Panc1 (cell line): ENCODE measurements at regions not wholly inside any gene's neighbourhood (a gene's known extent, or its start where the extent isn't known, plus 50 kb on each side); places are given as distances from the start of the nearest gene placed in this dataset.

ENCODE experiments used
- ATAC-seq: fragments of 200-7000 bp; cut with Tn5 transposase; 2 replicates; pipeline ENCODE4 v1.9.1; 2020; ENCODE audit warnings: mild to moderate bottlenecking, moderate library complexity
- BruUV-seq: library from RNA; stranded (reverse); fragments of 400-500 nt; replicated peaks from 2 replicates; lab custom pipeline; 2021; lab: Mats Ljungman, UMichigan
- CTCF ChIA-PET: fragments of 300-600 bp; sonication (Branson Sonifier 250); formaldehyde crosslinking; loops from one replicate; lab custom pipeline; 2022; ENCODE audit warnings: antibody characterized with exemption; lab: Charles Lee
- POLR2A ChIA-PET: fragments of 300-600 bp; sonication (Branson Sonifier 250); formaldehyde crosslinking; loops from one replicate; lab custom pipeline; 2022; ENCODE audit warnings: antibody characterized with exemption; lab: Charles Lee
- DNase-seq: peaks from one replicate; pipeline ENCODE4 v3.0.0-alpha.2; 2010; ENCODE audit warnings: low read depth, low spot score
- H3K27ac ChIP-seq: 2 replicates; pipeline ENCODE4 v1.5.1; 2011; ENCODE audit warnings: mild to moderate bottlenecking, low read length, inconsistent platforms
- H3K27me3 ChIP-seq: fragments of 200-500 bp; sonication (Bioruptor generic); 2 replicates; pipeline ENCODE4 v1.6.0; 2014; ENCODE audit warnings: low read length, inconsistent platforms; ENCODE audit not compliant: control insufficient read depth, insufficient read depth
- H3K36me3 ChIP-seq: fragments of 200-500 bp; sonication (Bioruptor generic); 2 replicates; pipeline ENCODE4 v1.5.1; 2014; ENCODE audit warnings: inconsistent platforms, mild to moderate bottlenecking, low read length, moderate library complexity; ENCODE audit not compliant: control insufficient read depth, insufficient read depth
- H3K4me1 ChIP-seq: 2 replicates; pipeline ENCODE4 v1.5.1; 2011; ENCODE audit warnings: inconsistent platforms, mild to moderate bottlenecking, low read length, moderate library complexity; ENCODE audit not compliant: control insufficient read depth, insufficient read depth
- H3K4me3 ChIP-seq, 2 experiments: 2 replicates each; pipeline ENCODE4 v1.5.1; 2011 to 2012; ENCODE audit warnings: low read depth in 2 of 2, low read length in 2 of 2, mild to moderate bottlenecking in 2 of 2, inconsistent platforms in 1 of 2, moderate library complexity in 1 of 2
- H3K9me3 ChIP-seq: fragments of 200-500 bp; sonication (Bioruptor generic); 2 replicates; pipeline ENCODE4 v1.5.1; 2014; ENCODE audit warnings: low read depth, mild to moderate bottlenecking, inconsistent platforms, low read length, moderate library complexity; ENCODE audit not compliant: control insufficient read depth, insufficient read depth
- CTCF ChIP-seq: fragments of 450-650 bp; IDR thresholded peaks from 2 replicates; pipeline ENCODE4 v1.5.1; 2017; ENCODE audit warnings: mild to moderate bottlenecking
- POLR2AphosphoS5 ChIP-seq: IDR thresholded peaks from 2 replicates; pipeline ENCODE4 v1.6.1; 2012; ENCODE audit warnings: mild to moderate bottlenecking, low read depth, low read length, moderate library complexity
- SIN3A ChIP-seq: IDR thresholded peaks from 2 replicates; pipeline ENCODE4 v1.6.1; 2012; ENCODE audit warnings: low read depth, mild to moderate bottlenecking, low read length, moderate library complexity, borderline replicate concordance; ENCODE audit not compliant: insufficient read depth
- TCF7L2 ChIP-seq: IDR thresholded peaks from 2 replicates; pipeline ENCODE4 v1.6.1; 2011; ENCODE audit warnings: mild to moderate bottlenecking, low read depth, low read length, inconsistent platforms
- in situ Hi-C: cut with HindIII; loops from 2 replicates; pipeline ENCODE4 v1.10.0; 2016; ENCODE audit warnings: low sequenced_read_pairs, low pct_unique_long_range_greater_than_20kb
- intact Hi-C: fragments of 100-400 bp; cut with micrococcal nuclease; formaldehyde crosslinking; loops from one replicate; pipeline ENCODE4 v1.10.0; 2022; ENCODE audit not compliant: unreplicated experiment
- TF ChIP-seq, protein P1 (sequence below), 2 experiments: IDR thresholded peaks; 2 replicates each; pipeline ENCODE4 v1.6.1; 2011 to 2012; ENCODE audit warnings: low read depth in 2 of 2, control low read depth in 1 of 2, low read length in 1 of 2, mild to moderate bottlenecking in 1 of 2, moderate library complexity in 1 of 2; ENCODE audit not compliant: insufficient read depth in 1 of 2

DNA sequence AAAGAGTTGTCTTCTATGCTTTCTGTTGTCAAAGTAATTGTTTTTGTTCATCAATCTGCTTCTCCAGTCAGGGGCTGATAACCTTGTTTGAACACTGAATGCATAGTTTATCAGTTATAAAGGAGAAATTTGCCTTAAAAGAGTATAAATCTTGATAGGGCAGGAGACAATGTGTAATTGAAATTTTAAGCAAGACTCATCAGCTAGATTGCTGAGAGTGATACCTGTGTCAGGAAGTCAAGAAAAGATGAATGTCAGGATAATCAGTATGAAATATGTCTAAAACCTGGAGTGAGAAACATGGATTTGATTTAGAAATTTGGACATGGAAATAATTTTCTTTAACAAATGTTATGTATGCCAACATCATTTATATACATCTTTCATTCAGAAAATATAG lies 1258.1 kb downstream of the EFNA5 start:
- H3K27ac ChIP-seq = no peak overlapping the region
- H3K4me1 ChIP-seq = no peaks in the 10 kb centered on the region
- in situ Hi-C loops (no loop called here), intact Hi-C loops (no loop called here)
- ATAC-seq = no peak
- TF ChIP-seq SIN3A (no peak), TCF7L2 (no peak), POLR2AphosphoS5 (no peak), CTCF (no peak)
- TF ChIP-seq, protein P1, sequence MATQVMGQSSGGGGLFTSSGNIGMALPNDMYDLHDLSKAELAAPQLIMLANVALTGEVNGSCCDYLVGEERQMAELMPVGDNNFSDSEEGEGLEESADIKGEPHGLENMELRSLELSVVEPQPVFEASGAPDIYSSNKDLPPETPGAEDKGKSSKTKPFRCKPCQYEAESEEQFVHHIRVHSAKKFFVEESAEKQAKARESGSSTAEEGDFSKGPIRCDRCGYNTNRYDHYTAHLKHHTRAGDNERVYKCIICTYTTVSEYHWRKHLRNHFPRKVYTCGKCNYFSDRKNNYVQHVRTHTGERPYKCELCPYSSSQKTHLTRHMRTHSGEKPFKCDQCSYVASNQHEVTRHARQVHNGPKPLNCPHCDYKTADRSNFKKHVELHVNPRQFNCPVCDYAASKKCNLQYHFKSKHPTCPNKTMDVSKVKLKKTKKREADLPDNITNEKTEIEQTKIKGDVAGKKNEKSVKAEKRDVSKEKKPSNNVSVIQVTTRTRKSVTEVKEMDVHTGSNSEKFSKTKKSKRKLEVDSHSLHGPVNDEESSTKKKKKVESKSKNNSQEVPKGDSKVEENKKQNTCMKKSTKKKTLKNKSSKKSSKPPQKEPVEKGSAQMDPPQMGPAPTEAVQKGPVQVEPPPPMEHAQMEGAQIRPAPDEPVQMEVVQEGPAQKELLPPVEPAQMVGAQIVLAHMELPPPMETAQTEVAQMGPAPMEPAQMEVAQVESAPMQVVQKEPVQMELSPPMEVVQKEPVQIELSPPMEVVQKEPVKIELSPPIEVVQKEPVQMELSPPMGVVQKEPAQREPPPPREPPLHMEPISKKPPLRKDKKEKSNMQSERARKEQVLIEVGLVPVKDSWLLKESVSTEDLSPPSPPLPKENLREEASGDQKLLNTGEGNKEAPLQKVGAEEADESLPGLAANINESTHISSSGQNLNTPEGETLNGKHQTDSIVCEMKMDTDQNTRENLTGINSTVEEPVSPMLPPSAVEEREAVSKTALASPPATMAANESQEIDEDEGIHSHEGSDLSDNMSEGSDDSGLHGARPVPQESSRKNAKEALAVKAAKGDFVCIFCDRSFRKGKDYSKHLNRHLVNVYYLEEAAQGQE (IDR thresholded peaks at IDR 0.05; ENCODE audit: insufficient read depth in 1 of 2, low read depth in 2 of 2, low read length in 1 of 2) = no peak
- H3K36me3 ChIP-seq = no peaks in the 10 kb centered on the region
- CTCF ChIA-PET = no interaction called here
- no TSS peak for BruUV-seq
- POLR2A ChIA-PET = no interaction called here
- DNase-seq = no peak
- no peak overlapping the region for H3K4me3 ChIP-seq
- no peaks in the 10 kb centered on the region for H3K27me3 ChIP-seq
- H3K9me3 ChIP-seq = no peaks in the 10 kb centered on the region

DNA sequence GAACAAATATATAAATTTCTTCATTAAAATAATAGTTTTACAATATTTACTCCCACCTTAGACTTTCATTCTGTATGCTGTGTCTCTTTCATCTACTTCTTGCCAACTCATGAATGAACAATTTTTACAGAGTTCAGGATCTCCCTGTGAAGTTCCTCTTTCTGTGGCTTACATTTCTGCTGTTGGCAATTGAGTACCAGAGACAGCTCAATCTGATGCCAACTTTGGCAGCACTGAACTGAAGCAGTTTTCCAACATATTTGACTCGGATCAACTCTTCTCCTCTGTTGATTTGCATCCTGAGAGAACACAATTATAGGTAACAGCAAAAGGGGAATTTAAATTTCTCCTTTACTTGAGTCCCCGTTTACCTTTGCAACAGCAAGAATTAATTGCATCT lies 1262.2 kb downstream of the EFNA5 start:
- H3K27ac ChIP-seq = no peak overlapping the region
- ATAC-seq = no peak
- in situ Hi-C loops = no loop called here
- CTCF ChIA-PET = no interaction called here
- no TSS peak for BruUV-seq
- no peak overlapping the region for H3K4me3 ChIP-seq
- no peaks in the 10 kb centered on the region for H3K27me3 ChIP-seq
- intact Hi-C loops = no loop called here
- no peaks in the 10 kb centered on the region for H3K4me1 ChIP-seq
- H3K36me3 ChIP-seq = no peaks in the 10 kb centered on the region
- POLR2A ChIA-PET = no interaction called here
- H3K9me3 ChIP-seq = no peaks in the 10 kb centered on the region
- no peak for DNase-seq
- TF ChIP-seq TCF7L2 = no peak
- TF ChIP-seq SIN3A = no peak
- TF ChIP-seq CTCF = no peak
- TF ChIP-seq, protein P1 (IDR thresholded peaks at IDR 0.05; ENCODE audit: insufficient read depth in 1 of 2, low read depth in 2 of 2, low read length in 1 of 2) = no peak
- no peak for TF ChIP-seq POLR2AphosphoS5
